ENCODE measurements at regions not wholly inside any gene's neighbourhood (a gene's known extent, or its start where the extent isn't known, plus 50 kb on each side); places are given as distances from the start of the nearest gene placed in this dataset.

DNA sequence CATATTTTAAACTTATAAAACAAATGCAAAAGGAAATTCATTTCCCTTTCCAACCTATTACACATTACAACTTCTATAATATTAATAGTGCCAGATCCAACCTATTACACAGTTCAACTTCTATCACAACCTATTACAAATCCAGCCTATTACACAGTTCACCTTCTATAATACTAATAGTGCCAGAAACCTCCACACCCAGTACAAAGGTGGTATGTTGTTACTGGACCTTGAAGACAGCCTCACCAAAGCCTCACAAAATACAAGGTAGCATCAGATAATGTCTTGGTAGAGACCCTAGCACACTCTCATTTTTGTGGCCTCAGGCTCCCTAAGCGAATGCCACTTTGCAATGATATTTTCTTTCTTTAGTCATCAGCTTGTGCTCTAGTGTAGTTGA lies 68.7 kb upstream of the PELI2 start:
- DNase-seq: no peak
- no peaks in the 10 kb centered on the region for H3K9me3 Mint-ChIP-seq
- ChIA-PET POLR2A (no interaction called here), CTCF (no interaction called here)
- intact Hi-C loops (cut with micrococcal nuclease): no loop called here
- H3K4me1 Mint-ChIP-seq: no peaks in the 10 kb centered on the region
- no peak for ATAC-seq (ENCODE audit: low read depth)
- TF ChIP-seq, protein P1, sequence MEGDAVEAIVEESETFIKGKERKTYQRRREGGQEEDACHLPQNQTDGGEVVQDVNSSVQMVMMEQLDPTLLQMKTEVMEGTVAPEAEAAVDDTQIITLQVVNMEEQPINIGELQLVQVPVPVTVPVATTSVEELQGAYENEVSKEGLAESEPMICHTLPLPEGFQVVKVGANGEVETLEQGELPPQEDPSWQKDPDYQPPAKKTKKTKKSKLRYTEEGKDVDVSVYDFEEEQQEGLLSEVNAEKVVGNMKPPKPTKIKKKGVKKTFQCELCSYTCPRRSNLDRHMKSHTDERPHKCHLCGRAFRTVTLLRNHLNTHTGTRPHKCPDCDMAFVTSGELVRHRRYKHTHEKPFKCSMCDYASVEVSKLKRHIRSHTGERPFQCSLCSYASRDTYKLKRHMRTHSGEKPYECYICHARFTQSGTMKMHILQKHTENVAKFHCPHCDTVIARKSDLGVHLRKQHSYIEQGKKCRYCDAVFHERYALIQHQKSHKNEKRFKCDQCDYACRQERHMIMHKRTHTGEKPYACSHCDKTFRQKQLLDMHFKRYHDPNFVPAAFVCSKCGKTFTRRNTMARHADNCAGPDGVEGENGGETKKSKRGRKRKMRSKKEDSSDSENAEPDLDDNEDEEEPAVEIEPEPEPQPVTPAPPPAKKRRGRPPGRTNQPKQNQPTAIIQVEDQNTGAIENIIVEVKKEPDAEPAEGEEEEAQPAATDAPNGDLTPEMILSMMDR (IDR thresholded peaks at IDR 0.05): no peak
- no peak overlapping the region for H3K4me3 Mint-ChIP-seq
- H3K27me3 Mint-ChIP-seq: peaks cover 10% of the 10 kb centered on the region
- no peaks in the 10 kb centered on the region for H3K36me3 Mint-ChIP-seq (ENCODE audit: low read depth)
- no peak overlapping the region for H3K27ac Mint-ChIP-seq

DNA sequence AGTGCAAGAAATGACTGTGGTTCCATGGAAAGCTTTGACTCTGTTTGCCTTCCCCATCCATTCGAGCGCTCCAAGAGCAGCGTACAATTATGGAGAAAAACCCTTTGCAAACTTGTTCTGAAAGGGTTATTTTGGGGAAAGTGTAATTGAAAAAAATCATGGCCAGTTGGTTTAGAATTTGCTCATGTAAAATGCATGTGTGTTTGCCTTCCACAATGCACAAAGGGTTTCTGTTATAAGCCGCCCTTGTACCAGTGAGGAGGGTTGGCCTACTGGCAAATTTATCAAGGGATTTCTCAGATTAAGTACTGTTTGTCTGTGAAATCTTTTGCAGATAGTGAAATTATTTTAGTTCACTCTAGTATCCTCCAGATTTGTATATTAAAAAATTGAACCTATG lies 62.7 kb upstream of the PELI2 start:
- intact Hi-C loops (cut with micrococcal nuclease): no loop called here
- no peak for ATAC-seq (ENCODE audit: low read depth)
- no peak overlapping the region for H3K27ac Mint-ChIP-seq
- H3K4me1 Mint-ChIP-seq: no peaks in the 10 kb centered on the region
- TF ChIP-seq, protein P1 (IDR thresholded peaks at IDR 0.05): no peak
- H3K27me3 Mint-ChIP-seq: peaks cover 14% of the 10 kb centered on the region
- no peak for DNase-seq
- ChIA-PET CTCF (no interaction called here), POLR2A (no interaction called here)
- no peaks in the 10 kb centered on the region for H3K36me3 Mint-ChIP-seq (ENCODE audit: low read depth)
- H3K4me3 Mint-ChIP-seq: no peak overlapping the region
- H3K9me3 Mint-ChIP-seq: no peaks in the 10 kb centered on the region

DNA sequence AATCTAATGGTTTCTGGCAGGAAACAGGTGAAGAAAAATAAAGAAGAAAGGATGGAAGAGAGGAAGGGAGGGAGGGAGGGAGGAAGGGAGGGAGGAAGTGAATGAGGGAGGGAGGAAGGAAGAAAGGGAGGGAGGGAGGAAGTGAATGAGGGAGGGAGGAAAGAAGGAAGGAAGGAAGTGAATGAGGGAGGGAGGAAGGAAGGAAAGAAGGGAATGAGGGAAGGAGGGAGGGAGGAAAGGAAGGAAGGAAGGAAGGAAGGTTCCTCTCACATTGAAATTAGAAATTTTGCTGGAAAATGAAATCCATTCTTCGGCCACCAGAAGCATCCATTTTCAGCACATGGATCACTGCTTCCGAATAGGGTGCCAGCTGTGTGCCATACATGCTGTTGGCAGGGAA lies 62.2 kb upstream of the PELI2 start:
- POLR2A ChIA-PET: no interaction called here
- no peak overlapping the region for H3K27ac Mint-ChIP-seq
- H3K4me1 Mint-ChIP-seq: no peaks in the 10 kb centered on the region
- H3K36me3 Mint-ChIP-seq (ENCODE audit: low read depth): no peaks in the 10 kb centered on the region
- H3K4me3 Mint-ChIP-seq: no peak overlapping the region
- peaks cover 14% of the 10 kb centered on the region for H3K27me3 Mint-ChIP-seq
- ATAC-seq (ENCODE audit: low read depth) (no peak), DNase-seq (no peak)
- H3K9me3 Mint-ChIP-seq: no peaks in the 10 kb centered on the region
- TF ChIP-seq, protein P1 (IDR thresholded peaks at IDR 0.05): no peak
- CTCF ChIA-PET: no interaction called here
- intact Hi-C loops (cut with micrococcal nuclease): no loop called here

DNA sequence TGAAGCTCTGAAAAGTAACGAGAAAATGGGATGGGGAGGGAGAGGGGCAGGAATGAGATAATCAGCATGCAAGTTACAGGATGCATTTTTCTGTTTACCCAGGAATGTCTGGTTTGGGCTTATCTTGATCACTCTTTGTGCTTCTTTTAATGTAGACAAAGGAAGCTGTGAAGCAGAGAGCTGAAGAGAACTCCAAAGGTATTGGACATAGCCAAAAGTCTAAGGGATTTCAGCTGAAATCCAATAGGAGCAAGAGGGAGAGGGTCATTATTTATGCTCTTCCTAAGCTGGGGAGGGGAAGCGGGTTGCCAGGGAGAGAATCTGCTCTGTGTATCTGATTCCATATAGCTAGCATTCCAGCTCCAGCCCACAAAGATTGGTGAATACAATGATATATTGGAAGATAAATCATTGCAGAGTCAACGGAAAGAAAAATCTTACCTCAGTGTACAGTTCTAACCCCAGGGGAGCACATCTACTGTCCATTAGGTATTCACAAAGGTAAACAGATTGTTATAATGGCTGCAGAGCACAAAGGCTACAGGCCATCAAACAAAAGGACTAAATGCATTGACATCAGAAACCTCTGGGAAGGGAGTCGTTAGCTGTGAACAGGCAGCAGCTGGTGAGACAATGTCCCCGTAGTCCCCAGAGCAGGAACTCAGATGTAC lies 61.0 kb upstream of the PELI2 start:
- DNase-seq (no peak), ATAC-seq (ENCODE audit: low read depth) (no peak)
- H3K36me3 Mint-ChIP-seq (ENCODE audit: low read depth): no peaks in the 10 kb centered on the region
- H3K27me3 Mint-ChIP-seq: peaks cover 14% of the 10 kb centered on the region
- TF ChIP-seq, protein P1 (IDR thresholded peaks at IDR 0.05): no peak
- H3K27ac Mint-ChIP-seq: no peak overlapping the region
- POLR2A ChIA-PET: no interaction called here
- no peaks in the 10 kb centered on the region for H3K4me1 Mint-ChIP-seq
- CTCF ChIA-PET: no interaction called here
- H3K4me3 Mint-ChIP-seq: no peak overlapping the region
- H3K9me3 Mint-ChIP-seq: no peaks in the 10 kb centered on the region
- intact Hi-C loops (cut with micrococcal nuclease): no loop called here

DNA sequence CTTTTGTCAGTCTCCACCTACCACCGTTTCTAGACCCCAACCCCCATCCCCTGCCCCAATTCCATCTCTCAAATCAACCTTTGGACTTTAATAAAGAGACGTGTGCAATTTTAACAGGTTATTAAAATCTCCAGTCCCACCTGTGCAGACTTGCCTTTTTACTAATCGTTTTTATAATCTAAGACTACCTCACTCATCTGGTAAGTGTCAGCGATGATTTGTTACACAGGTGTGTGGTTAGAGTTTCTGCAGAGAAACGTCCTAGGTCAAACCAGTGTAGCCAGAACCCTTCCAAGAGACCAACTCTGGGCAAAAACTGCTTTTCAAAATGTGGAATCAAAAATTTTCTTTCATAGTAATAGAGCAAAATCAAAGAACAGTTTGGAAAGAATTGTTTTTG lies 60.4 kb upstream of the PELI2 start:
- no peak overlapping the region for H3K4me3 Mint-ChIP-seq
- H3K27ac Mint-ChIP-seq: no peak overlapping the region
- DNase-seq (no peak), ATAC-seq (ENCODE audit: low read depth) (no peak)
- CTCF ChIA-PET: no interaction called here
- no peaks in the 10 kb centered on the region for H3K36me3 Mint-ChIP-seq (ENCODE audit: low read depth)
- POLR2A ChIA-PET: no interaction called here
- H3K4me1 Mint-ChIP-seq: no peaks in the 10 kb centered on the region
- H3K27me3 Mint-ChIP-seq: peaks cover 12% of the 10 kb centered on the region
- no peaks in the 10 kb centered on the region for H3K9me3 Mint-ChIP-seq
- TF ChIP-seq, protein P1 (IDR thresholded peaks at IDR 0.05): no peak
- intact Hi-C loops (cut with micrococcal nuclease): no loop called here

Data from activated B cell treated with CpG ODN at 0.5 μM for 24 hours (primary cell).